Ishikawa (cell line): ENCODE measurements at regions not wholly inside any gene's neighbourhood (a gene's known extent, or its start where the extent isn't known, plus 50 kb on each side); places are given as distances from the start of the nearest gene placed in this dataset.
A peak's percentile ranks its signal among the peaks of the same experiment; 100 is the strongest.

Experiments used
- CEBPB ChIP-seq: IDR thresholded peaks from 2 replicates; pipeline ENCODE4 v1.6.1; 2012
- CREB1 ChIP-seq: IDR thresholded peaks from 2 replicates; pipeline ENCODE4 v1.6.1; 2012; ENCODE audit warnings: low read depth
- EGR1 ChIP-seq: IDR thresholded peaks from 2 replicates; pipeline ENCODE4 v1.6.1; 2012
- EP300 ChIP-seq: IDR thresholded peaks from 2 replicates; pipeline ENCODE4 v1.6.1; 2012; ENCODE audit warnings: borderline replicate concordance
- FOXM1 ChIP-seq: IDR thresholded peaks from 2 replicates; pipeline ENCODE4 v1.6.1; 2012; ENCODE audit warnings: low read depth, borderline replicate concordance
- MAX ChIP-seq: IDR thresholded peaks from 2 replicates; pipeline ENCODE4 v1.6.1; 2012
- NFIC ChIP-seq: IDR thresholded peaks from 2 replicates; pipeline ENCODE4 v1.6.1; 2012
- RAD21 ChIP-seq: IDR thresholded peaks from 2 replicates; pipeline ENCODE4 v1.6.1; 2012; ENCODE audit warnings: low read depth
- REST ChIP-seq: IDR thresholded peaks from 2 replicates; pipeline ENCODE4 v1.6.1; 2012; ENCODE audit warnings: low read depth, mild to moderate bottlenecking
- TAF1 ChIP-seq: IDR thresholded peaks from 2 replicates; pipeline ENCODE4 v1.6.1; 2012; ENCODE audit warnings: low read depth, mild to moderate bottlenecking
- TCF12 ChIP-seq: IDR thresholded peaks from 2 replicates; pipeline ENCODE4 v1.6.1; 2012; ENCODE audit warnings: low read depth
- TEAD4 ChIP-seq: IDR thresholded peaks from 2 replicates; pipeline ENCODE4 v1.6.1; 2012
- USF1 ChIP-seq: IDR thresholded peaks from 2 replicates; pipeline ENCODE4 v1.6.1; 2012
- YY1 ChIP-seq: IDR thresholded peaks from 2 replicates; pipeline ENCODE4 v1.6.1; 2012; ENCODE audit warnings: low read depth
- ZBTB7A ChIP-seq: IDR thresholded peaks from 2 replicates; pipeline ENCODE4 v1.6.1; 2012; ENCODE audit warnings: low read depth

- TF ChIP-seq EGR1 (no peak), CREB1 (no peak), REST (no peak), YY1 (no peak), RAD21 (no peak), ZBTB7A (no peak), FOXM1 (no peak), TAF1 (no peak), EP300 (no peak), NFIC (no peak), CEBPB (no peak), TCF12 (no peak), MAX (no peak), TEAD4 (no peak), USF1 (no peak)
Measured at GRCh38 chr12:124470806-124471205, 96.6 kb downstream of the NCOR2 start.

GRCh38 chr12:124470139-124470538 is 97.3 kb downstream of the NCOR2 start:
- no peak for TF ChIP-seq EP300
- no peak for TF ChIP-seq EGR1
- no peak for TF ChIP-seq TEAD4
- no peak for TF ChIP-seq YY1
- TF ChIP-seq ZBTB7A, result no peak
- TF ChIP-seq CREB1, result no peak
- no peak for TF ChIP-seq USF1
- TF ChIP-seq FOXM1, result no peak
- TF ChIP-seq RAD21, result no peak
- TF ChIP-seq CEBPB, result no peak
- TF ChIP-seq TCF12, result no peak
- TF ChIP-seq MAX, result no peak
- no peak for TF ChIP-seq NFIC
- TF ChIP-seq REST, result no peak
- no peak for TF ChIP-seq TAF1

GRCh38 chr12:124469193-124469888 is 98.1 kb downstream of the NCOR2 start:
- no peak for TF ChIP-seq EP300
- no peak for TF ChIP-seq TCF12
- TF ChIP-seq RAD21, result peak; percentile 55

GRCh38 chr12:124466216-124467128 is 100.9 kb downstream of the NCOR2 start:
- TF ChIP-seq USF1, result no peak
- no peak for TF ChIP-seq NFIC
- TF ChIP-seq TEAD4, result no peak

- TF ChIP-seq FOXM1, result no peak
- TF ChIP-seq TCF12, result no peak
- TF ChIP-seq YY1, result no peak
- TF ChIP-seq TAF1, result no peak
- no peak for TF ChIP-seq USF1
Measured at GRCh38 chr12:124465473-124465872, 101.9 kb downstream of the NCOR2 start.
